ENCODE measurements at regions not wholly inside any gene's neighbourhood (a gene's known extent, or its start where the extent isn't known, plus 50 kb on each side); places are given as distances from the start of the nearest gene placed in this dataset.

GRCh38 chr6:71015392-71015791 is 58.5 kb upstream of the B3GAT2 start:
- TF ChIP-seq CTCF (IDR thresholded peaks at IDR 0.05) (no peak), POLR2A (IDR thresholded peaks at IDR 0.05) (no peak)

All from tibial nerve (tissue), 3 donors.